IMR-90 (cell line): ENCODE measurements at regions not wholly inside any gene's neighbourhood (a gene's known extent, or its start where the extent isn't known, plus 50 kb on each side); places are given as distances from the start of the nearest gene placed in this dataset.

ENCODE experiments used
- ATAC-seq: fragments of 200-7000 bp; cut with Tn5 transposase; 2 replicates; pipeline ENCODE4 v1.9.1; 2020; ENCODE audit warnings: low read depth, mild to moderate bottlenecking, moderate library complexity
- BruUV-seq: library from RNA; stranded (reverse); fragments of 400-500 nt; replicated peaks from 2 replicates; lab custom pipeline; 2021; lab: Mats Ljungman, UMichigan
- CTCF ChIA-PET: fragments of 300-600 bp; formaldehyde crosslinking; extraction: SDS; loops from one replicate; lab custom pipeline; 2021; ENCODE audit warnings: antibody characterized with exemption; lab: Yijun Ruan, JAX
- POLR2A ChIA-PET: fragments of 300-600 bp; sonication (Branson Sonifier 250); formaldehyde crosslinking; loops from one replicate; lab custom pipeline; 2022; ENCODE audit warnings: antibody characterized with exemption; ENCODE audit not compliant: unreplicated experiment; lab: Charles Lee
- DNase-seq: peaks from one replicate; pipeline ENCODE4 v3.0.0; 2013
- H2AFZ ChIP-seq: replicated peaks from 2 replicates; pipeline ENCODE3; 2013; ENCODE audit warnings: low read length, mild to moderate bottlenecking; ENCODE audit not compliant: poor library complexity
- H2AK5ac ChIP-seq: 2 replicates; pipeline ENCODE4 v1.6.1; 2013; ENCODE audit warnings: low read depth, low read length, inconsistent platforms
- H2AK9ac ChIP-seq: replicated peaks from 2 replicates; pipeline ENCODE3; 2013; ENCODE audit warnings: mild to moderate bottlenecking, low read depth, low read length, moderate library complexity; ENCODE audit not compliant: poor library complexity
- H2BK120ac ChIP-seq: 2 replicates; pipeline ENCODE4 v1.6.1; 2013; ENCODE audit warnings: low read depth, low read length, inconsistent platforms
- H2BK15ac ChIP-seq: 3 replicates; pipeline ENCODE4 v1.6.1; 2013; ENCODE audit warnings: low read depth, low read length, inconsistent platforms
- H2BK20ac ChIP-seq: 2 replicates; pipeline ENCODE4 v1.6.1; 2013; ENCODE audit warnings: low read depth, mild to moderate bottlenecking, inconsistent platforms, low read length, moderate library complexity
- H2BK5ac ChIP-seq: 2 replicates; pipeline ENCODE4 v1.6.1; 2013; ENCODE audit warnings: mild to moderate bottlenecking, low read depth, low read length, inconsistent platforms; ENCODE audit not compliant: poor library complexity, severe bottlenecking
- H3K14ac ChIP-seq: replicated peaks from 2 replicates; pipeline ENCODE4 v1.6.1; 2013; ENCODE audit warnings: low read depth, low read length, inconsistent platforms
- H3K18ac ChIP-seq: 2 replicates; pipeline ENCODE4 v1.6.1; 2013; ENCODE audit warnings: low read depth, low read length, control low read depth
- H3K23ac ChIP-seq: 2 replicates; pipeline ENCODE4 v1.6.1; 2013; ENCODE audit warnings: low read depth, low read length, inconsistent platforms
- H3K27ac ChIP-seq: 2 replicates; pipeline ENCODE4 v1.5.1; 2013; ENCODE audit warnings: mild to moderate bottlenecking, control low read depth, low read length; ENCODE audit not compliant: insufficient read depth
- H3K27me3 ChIP-seq: 2 replicates; pipeline ENCODE4 v1.6.1; 2013; ENCODE audit warnings: low read length; ENCODE audit not compliant: control insufficient read depth, insufficient read depth
- H3K36me3 ChIP-seq: 2 replicates; pipeline ENCODE4 v1.6.1; 2013; ENCODE audit warnings: low read length, mixed read lengths; ENCODE audit not compliant: control insufficient read depth, insufficient read depth
- H3K4ac ChIP-seq: 2 replicates; pipeline ENCODE4 v1.6.1; 2013; ENCODE audit warnings: low read depth, low read length, inconsistent platforms
- H3K4me1 ChIP-seq: 2 replicates; pipeline ENCODE4 v1.6.1; 2013; ENCODE audit warnings: low read length, mixed read lengths; ENCODE audit not compliant: control insufficient read depth, insufficient read depth
- H3K4me2 ChIP-seq: 2 replicates; pipeline ENCODE4 v1.6.1; 2013; ENCODE audit warnings: low read depth, mild to moderate bottlenecking, control low read depth, low read length, moderate library complexity
- H3K4me3 ChIP-seq: 2 replicates; pipeline ENCODE4 v1.5.1; 2013; ENCODE audit warnings: low read depth, mild to moderate bottlenecking, control low read depth, low read length, moderate library complexity; ENCODE audit not compliant: insufficient read depth
- H3K56ac ChIP-seq: 2 replicates; pipeline ENCODE4 v1.6.1; 2013; ENCODE audit warnings: low read length, inconsistent platforms; ENCODE audit not compliant: insufficient read depth; ENCODE audit errors: extremely low read depth
- H3K79me1 ChIP-seq, 2 experiments: 2 replicates each; pipeline ENCODE4 v1.6.1; 2013; ENCODE audit warnings: low read length in 2 of 2, inconsistent platforms in 1 of 2, low read depth in 1 of 2
- H3K9ac ChIP-seq: 2 replicates; pipeline ENCODE4 v1.6.1; 2013; ENCODE audit warnings: low read depth, low read length, control low read depth
- H3K9me1 ChIP-seq: 2 replicates; pipeline ENCODE4 v1.6.1; 2013; ENCODE audit warnings: low read length, inconsistent platforms; ENCODE audit not compliant: insufficient read depth
- H3K9me3 ChIP-seq: 2 replicates; pipeline ENCODE4 v1.6.1; 2013; ENCODE audit warnings: low read length; ENCODE audit not compliant: control insufficient read depth, insufficient read depth
- H4K20me1 ChIP-seq: 2 replicates; pipeline ENCODE4 v1.6.1; 2013; ENCODE audit warnings: low read length, inconsistent platforms; ENCODE audit not compliant: insufficient read depth
- H4K5ac ChIP-seq: 2 replicates; pipeline ENCODE4 v1.6.1; 2013; ENCODE audit warnings: mild to moderate bottlenecking, low read depth, low read length, control low read depth
- H4K8ac ChIP-seq, 2 experiments: 2 replicates each; pipeline ENCODE4 v1.6.1; 2013; ENCODE audit warnings: low read depth in 2 of 2, low read length in 2 of 2, control low read depth in 1 of 2, inconsistent platforms in 1 of 2
- H4K91ac ChIP-seq: 2 replicates; pipeline ENCODE4 v1.6.1; 2013; ENCODE audit warnings: low read depth, low read length, inconsistent platforms; ENCODE audit not compliant: insufficient read depth
- BHLHE40 ChIP-seq: fragments of 150-350 bp; IDR thresholded peaks from 2 replicates; pipeline ENCODE4 v1.6.1; 2016; ENCODE audit warnings: mild to moderate bottlenecking, low read depth, low read length
- CTCF ChIP-seq: conservative IDR thresholded peaks from 2 replicates; pipeline ENCODE4 v1.5.1; 2012; ENCODE audit warnings: mild to moderate bottlenecking, low read depth, low read length, improper control_type of control experiment
- MAFK ChIP-seq: IDR thresholded peaks from 2 replicates; pipeline ENCODE4 v1.6.1; 2012; ENCODE audit warnings: low read depth, low read length, improper control_type of control experiment
- MAZ ChIP-seq: IDR thresholded peaks from 2 replicates; pipeline ENCODE4 v1.6.1; 2012; ENCODE audit warnings: low read depth, mild to moderate bottlenecking, low read length, improper control_type of control experiment, moderate library complexity, borderline replicate concordance
- MXI1 ChIP-seq: IDR thresholded peaks from 2 replicates; pipeline ENCODE4 v1.6.1; 2012; ENCODE audit warnings: low read depth, mild to moderate bottlenecking, low read length, moderate library complexity, borderline replicate concordance
- RAD21 ChIP-seq: IDR thresholded peaks from 2 replicates; pipeline ENCODE4 v1.6.1; 2012; ENCODE audit warnings: low read length, improper control_type of control experiment
- SMC3 ChIP-seq: fragments of 150-350 bp; IDR thresholded peaks from 2 replicates; pipeline ENCODE4 v1.6.1; 2016; ENCODE audit warnings: low read depth, mild to moderate bottlenecking, antibody characterized with exemption, low read length, moderate library complexity
- WGBS, 2 experiments: methylation state at CpG; one replicate each; pipeline versions ENCODE4 v1.1.5 to v1.1.7; 2013; ENCODE audit warnings: missing lambda C conversion rate in 2 of 2; ENCODE audit not compliant: insufficient read length in 1 of 2; ENCODE audit errors: extremely low coverage in 2 of 2; 5-methylcytosine and 5-hydroxymethylcytosine counted together
- dilution Hi-C: fragments of 300-500 bp; cut with HindIII; formaldehyde crosslinking; loops from one replicate; pipeline ENCODE4 v1.14.3; 2018; ENCODE audit warnings: low sequenced_read_pairs; ENCODE audit not compliant: unreplicated experiment
- in situ Hi-C: fragments of 300-500 bp; cut with MboI; formaldehyde crosslinking; loops from 3 replicates; pipeline ENCODE4 v1.14.3; 2019; ENCODE audit warnings: low sequenced_read_pairs, inconsistent platforms, mixed read lengths
- intact Hi-C: fragments of 100-400 bp; cut with micrococcal nuclease; formaldehyde crosslinking; loops from 2 replicates; pipeline ENCODE4 v1.10.0; 2022

DNA sequence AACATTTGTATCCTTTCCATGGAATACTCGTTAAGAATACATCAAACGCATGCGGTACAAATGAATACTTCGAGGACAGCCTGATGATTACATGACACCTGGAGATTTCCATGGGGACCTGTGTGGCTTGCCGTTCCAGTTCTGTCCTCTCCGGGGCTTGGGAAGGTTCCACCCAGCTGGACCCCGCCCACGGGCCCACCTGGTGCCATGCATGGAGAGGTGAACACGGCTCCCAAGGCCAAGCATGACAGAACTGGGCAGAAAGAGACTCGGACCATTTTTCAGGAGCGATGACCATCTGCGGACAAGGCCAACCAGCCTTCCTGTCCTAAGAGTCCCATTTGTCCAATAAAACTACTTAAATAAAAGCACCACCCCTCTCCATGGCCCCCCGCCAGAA, 80.1 kb downstream of the TEX36 start:
- 51% methylated on average over 4 of the region's 13 CpGs; no CpG with 5 or more reads in 1 of the 2 experiments for WGBS, 2 experiments
- ChIA-PET POLR2A (no interaction called here), CTCF (no interaction called here)
- H3K9me1 ChIP-seq: no peaks in the 10 kb centered on the region; the same call in 1 of the 2 replicates
- in situ Hi-C loops: no loop called here
- intact Hi-C loops: no loop called here
- no peak overlapping the region for H3K4me2 ChIP-seq
- H3K4me1 ChIP-seq: no peaks in the 10 kb centered on the region
- H3K9me3 ChIP-seq: peaks cover 2% of the 10 kb centered on the region; the same call in 1 of the 2 replicates
- H3K79me1 ChIP-seq: no peaks in the 10 kb centered on the region
- BruUV-seq: no TSS peak
- no peak overlapping the region for H3K18ac ChIP-seq
- H3K14ac ChIP-seq: no peak overlapping the region
- H4K5ac ChIP-seq: no peak overlapping the region
- H3K4ac ChIP-seq: no peak overlapping the region
- no peaks in the 10 kb centered on the region for H3K36me3 ChIP-seq
- no peak overlapping the region for H4K8ac ChIP-seq
- dilution Hi-C loops: no loop called here
- H4K20me1 ChIP-seq: no peaks in the 10 kb centered on the region
- H2BK5ac ChIP-seq: no peak overlapping the region
- H3K9ac ChIP-seq: no peak overlapping the region
- TF ChIP-seq RAD21 (no peak), MXI1 (no peak), SMC3 (no peak), BHLHE40 (no peak), MAFK (no peak), MAZ (no peak), CTCF (no peak)
- ATAC-seq: no peak
- no peak overlapping the region for H3K23ac ChIP-seq
- no peak overlapping the region for H2BK20ac ChIP-seq
- no peak overlapping the region for H2AK5ac ChIP-seq
- H2AFZ ChIP-seq: no peak overlapping the region
- H2BK15ac ChIP-seq: no peak overlapping the region
- H3K27me3 ChIP-seq: no peaks in the 10 kb centered on the region
- H2AK9ac ChIP-seq: no peak overlapping the region
- H3K27ac ChIP-seq: no peak overlapping the region
- no peak overlapping the region for H4K91ac ChIP-seq
- no peak for DNase-seq
- H3K56ac ChIP-seq: no peak overlapping the region
- no peak overlapping the region for H2BK120ac ChIP-seq
- no peak overlapping the region for H3K4me3 ChIP-seq
